Midbrain (tissue), 1 donor: ENCODE measurements at regions not wholly inside any gene's neighbourhood (a gene's known extent, or its start where the extent isn't known, plus 50 kb on each side); places are given as distances from the start of the nearest gene placed in this dataset.

Experiments
- DNase-seq: peaks from one replicate; lab custom pipeline; 2025; lab: John Stamatoyannopoulos, UW

DNA sequence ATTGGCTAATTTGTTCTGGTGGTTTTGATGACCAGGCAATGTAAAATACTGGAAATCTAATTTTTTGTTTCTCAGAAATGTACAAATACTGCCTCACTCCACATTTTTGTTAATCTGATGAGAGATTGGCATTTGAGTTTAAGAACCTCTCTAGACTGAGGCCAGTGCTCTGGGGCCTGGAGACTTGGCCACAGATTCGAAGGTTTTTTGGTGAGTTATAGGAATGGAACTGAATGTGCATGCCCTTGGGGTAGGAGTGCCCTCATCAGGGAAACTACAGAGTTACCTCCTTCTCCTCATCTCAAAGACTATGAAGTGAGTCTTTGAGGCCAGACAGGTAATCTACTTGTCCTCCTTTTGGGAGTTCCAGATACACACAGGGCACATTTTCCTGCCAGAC lies 347.9 kb downstream of the LTN1 start:
- no peak for DNase-seq

DNA sequence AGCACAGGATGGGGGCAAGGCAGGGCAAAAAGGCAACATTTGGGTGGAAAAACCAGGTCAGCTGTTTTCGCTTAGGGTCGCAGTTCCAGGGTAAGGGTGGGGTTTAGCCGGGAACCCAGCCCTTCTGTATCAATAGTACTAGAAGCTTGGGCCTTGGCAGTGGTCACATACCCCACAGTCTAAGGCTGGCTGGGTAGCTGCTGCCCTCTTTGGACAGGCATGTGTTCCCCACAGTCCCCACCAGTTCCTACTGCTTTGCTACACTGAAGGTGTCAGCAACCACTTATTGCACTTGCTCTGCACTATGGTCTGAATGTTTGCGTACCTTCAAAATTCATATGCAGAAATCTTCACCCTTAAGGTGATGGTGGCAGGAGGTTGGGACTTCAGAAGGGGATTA lies 349.8 kb downstream of the LTN1 start:
- no peak for DNase-seq

DNA sequence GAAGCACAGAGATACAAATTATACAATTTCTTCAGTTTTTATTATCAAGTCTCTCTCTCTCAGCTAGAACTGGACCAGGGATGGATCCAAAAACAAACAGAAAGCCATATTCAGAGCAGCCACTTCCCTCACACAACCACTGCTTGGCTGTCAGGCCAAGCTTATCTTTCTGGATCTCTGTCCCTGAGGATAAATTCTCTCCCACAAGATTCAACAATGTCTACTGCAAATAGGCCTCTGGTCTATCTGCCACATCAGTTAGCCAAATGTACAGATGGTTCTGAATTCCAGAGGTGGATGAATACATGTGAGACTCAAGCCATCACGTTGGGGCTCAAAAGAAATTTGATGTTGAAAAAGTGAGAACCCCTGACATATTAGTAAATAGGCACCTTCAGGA lies 350.9 kb downstream of the LTN1 start:
- no peak for DNase-seq

DNA sequence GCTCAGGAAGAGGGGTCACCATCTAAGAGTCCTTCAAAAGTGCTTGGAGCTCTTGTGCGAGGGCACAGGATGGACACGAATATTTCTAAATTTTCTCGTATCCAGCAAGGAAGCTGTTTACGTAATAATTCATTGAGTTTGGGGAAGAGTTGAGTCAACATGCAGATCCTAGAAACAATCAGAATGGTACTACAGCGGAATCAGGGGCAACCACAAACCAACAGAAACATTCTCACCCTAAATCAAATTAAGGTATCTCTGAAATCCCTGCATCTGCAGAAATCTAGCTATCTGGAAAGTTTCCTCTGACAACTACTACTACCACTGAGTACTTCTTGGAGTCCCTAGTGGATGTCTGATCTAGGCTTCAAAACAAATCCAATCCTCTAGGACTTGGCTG lies 352.4 kb downstream of the LTN1 start:
- DNase-seq, result no peak

DNA sequence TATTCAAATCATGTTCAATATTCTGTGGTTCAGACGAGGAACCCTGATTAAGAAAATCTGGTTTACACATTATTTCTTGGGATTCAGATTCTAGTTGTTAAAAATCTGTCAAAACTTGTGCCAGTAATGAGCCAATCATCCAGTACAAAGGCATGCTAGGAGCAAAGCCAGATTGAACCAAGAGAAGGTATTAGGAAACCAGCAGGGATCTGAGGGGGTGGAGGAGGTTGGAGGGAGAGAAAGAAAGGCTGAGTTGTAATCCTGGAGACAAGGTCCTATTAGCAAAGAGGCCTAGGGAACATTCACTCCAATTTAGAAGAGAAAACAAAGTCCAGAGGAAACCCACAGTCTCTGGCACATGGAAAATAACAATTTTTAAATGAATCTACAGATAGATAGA lies 352.9 kb downstream of the LTN1 start:
- DNase-seq, result no peak

DNA sequence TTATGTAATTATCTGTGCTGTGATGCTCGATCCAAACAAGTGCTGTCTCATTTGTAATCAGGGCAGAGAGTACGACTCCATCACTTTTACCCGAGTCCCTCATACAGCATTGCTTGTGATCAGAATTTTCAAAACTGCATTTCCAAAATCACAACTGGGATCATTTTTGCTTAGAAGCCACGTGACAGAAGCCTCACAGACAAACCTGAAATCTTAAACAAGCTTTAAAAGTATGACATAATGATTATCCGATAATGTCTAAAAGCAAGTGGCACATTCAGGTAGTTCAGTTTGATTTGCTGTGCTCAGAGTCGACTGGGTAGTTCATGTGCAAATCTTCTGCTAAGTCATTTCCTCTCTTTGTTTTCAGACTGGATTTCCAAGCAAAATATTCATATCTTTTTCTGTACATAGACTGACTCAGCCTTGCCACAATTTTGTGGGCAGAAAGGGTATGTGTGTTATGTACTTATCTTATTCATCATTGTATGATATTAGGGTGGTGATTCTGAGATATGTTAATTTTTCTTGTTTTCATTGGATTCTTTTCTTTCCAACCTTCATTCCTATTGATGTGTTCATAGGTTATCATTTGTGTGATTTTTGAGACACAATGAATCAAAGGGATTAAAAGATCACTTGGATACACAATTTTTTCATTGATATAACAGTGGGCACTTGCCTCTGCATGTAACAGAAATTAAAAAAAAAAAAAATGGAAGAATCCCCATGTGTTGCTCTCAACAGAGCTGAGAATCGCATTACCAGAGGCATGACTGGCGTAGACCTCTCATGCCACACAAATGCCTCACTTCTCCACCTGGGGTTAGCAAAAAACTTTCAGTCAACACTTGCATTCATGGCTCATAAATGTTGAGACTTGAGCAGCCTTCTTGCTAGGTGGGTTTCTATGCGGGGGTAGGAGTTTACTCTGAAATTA lies 355.7 kb downstream of the LTN1 start:
- DNase-seq, result no peak

DNA sequence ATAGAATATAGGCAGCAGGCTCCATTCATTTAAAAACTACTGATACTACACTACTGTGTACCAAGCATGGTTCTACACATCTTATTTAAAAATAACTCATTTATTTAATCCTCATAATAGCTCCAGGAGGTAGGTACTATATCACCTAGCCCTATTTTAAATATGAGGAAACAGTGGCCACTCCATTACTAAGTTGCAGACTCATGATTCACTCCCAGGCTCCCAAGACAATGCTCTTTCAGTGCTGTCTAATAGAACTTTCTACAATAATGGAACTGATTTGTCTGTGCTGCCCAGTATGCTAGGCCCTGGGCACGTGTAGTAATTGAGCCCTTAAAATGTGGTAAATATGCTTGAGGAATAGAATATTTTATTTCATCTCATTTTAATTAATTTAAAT lies 357.1 kb downstream of the LTN1 start:
- DNase-seq, result no peak

DNA sequence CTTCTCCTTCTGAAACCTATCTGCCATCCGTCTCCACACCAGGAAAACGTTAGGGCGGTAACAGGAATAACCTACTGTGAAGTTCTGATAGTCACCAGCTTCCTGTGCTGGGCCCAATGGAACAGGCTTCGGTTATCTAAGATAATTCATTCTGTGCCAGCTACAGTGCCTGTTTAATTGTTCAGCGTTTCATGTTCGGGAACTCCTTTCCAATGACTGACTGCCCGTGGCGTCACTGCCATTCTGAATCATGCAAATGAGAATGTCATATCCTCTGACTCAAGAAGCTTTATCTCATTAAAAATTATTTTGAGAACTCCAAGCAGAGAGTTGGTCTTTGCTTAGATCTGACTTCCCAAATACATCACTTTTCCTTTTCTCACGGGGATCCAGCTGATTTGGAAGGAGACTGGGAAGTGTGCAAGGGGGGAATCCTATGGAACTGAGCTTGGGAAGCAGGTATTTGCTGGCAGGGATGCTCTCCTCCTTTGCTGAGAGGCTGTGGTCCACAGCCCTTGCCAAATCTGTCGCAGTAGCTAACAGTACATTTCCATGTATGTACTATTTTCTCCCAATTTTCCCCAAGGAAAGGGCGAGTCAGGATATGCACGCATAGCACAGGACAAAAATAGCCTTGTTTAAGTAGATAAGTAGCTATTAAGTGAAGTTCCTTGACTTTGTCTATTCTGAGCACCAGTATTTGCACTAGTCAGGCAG lies 358.7 kb downstream of the LTN1 start:
- no peak for DNase-seq

DNA sequence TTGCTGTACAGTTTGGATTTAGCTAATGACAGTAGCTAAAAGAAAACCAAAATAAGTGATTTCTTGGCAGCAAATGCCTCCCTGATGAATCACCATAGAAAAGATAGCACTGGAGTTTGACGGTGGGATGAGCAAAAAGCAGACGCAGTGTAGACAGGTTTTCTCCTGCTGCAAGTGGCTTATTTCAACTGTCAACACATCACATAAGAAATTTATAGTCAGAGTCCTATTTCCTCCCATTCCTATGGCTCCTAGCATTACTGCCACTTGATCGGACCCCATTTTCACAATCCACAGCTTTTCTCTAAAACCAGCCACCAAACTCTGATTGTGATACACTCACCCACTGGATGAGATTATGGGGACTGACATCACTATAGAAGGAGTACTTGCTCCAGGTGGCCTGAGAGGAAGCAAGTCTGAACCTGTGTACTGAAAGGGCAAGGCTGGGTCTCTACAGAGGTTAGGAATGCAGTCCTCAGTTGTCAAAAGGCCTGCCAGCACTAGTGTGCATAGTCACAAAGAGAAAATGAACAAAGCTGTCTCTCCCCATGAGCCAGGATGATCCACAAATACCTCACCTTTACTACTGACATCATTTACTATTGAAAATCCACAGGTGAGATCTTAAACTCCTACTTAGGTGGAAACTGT lies 359.8 kb downstream of the LTN1 start:
- no peak for DNase-seq

DNA sequence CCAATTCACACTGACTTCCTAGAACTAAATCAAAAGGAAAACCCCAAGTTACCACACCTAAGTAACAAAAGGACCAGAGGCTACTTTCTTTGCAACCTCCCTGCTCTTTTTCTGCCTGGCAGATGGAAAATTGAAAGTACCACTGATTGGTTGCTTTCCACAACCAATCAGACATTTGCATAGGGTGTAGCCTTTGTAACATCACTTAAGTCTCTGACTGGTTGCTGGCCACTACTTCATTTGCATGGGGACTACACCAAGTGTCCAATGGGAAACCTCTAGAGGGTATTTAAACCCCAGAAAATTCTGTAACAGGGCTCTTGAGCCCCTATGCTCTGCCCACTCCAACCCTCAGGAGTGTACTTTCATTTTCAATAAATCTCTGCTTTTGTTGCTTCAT lies 365.0 kb downstream of the LTN1 start:
- DNase-seq, result no peak

DNA sequence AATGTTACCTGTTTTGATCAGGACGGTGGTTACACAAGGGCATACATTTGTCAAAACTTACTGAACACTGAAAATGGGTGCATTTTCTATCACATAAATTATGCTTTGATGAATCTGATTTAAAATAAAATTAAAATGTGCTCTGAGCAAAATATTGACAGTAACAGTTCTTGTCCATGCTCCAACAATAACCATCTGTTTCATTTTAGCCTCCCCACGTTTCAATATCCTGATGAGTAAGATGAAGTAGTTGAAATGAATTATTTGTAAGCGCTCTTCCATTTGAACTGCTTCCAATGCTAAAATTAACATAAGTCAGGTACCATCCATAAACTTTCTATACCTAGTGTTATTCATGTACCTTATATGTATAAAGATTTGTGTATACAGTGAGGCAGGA lies 365.4 kb downstream of the LTN1 start:
- DNase-seq, result no peak

DNA sequence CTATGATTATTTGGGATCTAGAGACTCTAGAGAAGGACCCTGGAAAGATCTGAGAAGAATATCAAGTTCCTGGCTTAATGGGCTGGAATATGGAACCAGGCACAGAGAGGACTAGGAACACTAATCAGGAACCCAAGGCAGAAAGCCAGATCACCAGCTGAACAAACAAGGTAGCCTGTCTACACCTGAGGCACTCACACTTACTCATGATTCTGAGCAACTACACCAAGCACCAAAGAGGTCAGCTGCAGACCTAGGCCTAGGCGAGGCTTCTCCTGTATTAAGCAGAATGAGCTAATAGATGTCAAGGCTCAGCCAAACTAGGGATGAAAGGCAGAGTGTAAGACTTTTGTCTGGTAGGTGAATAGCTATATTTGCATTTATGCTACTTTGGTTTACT lies 368.1 kb downstream of the LTN1 start:
- DNase-seq, result no peak

DNA sequence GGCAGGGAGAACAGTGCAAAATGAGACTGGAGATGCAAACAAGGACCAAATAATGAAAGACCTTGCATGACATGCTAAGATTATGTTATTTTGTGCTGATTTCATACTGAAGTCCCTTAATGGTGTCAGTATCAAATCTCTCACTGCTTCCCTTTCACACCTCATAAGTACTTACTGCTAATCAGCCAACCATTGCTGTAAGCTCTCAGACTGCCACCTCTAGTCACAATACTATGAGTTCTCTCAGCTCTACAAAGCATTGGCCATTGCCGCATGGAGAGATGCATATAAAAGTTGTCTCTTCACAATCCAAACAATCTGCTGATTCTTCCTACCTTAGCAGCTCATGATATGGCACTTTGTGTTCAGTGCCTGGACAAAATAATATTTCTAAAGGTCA lies 375.4 kb downstream of the LTN1 start:
- no peak for DNase-seq

DNA sequence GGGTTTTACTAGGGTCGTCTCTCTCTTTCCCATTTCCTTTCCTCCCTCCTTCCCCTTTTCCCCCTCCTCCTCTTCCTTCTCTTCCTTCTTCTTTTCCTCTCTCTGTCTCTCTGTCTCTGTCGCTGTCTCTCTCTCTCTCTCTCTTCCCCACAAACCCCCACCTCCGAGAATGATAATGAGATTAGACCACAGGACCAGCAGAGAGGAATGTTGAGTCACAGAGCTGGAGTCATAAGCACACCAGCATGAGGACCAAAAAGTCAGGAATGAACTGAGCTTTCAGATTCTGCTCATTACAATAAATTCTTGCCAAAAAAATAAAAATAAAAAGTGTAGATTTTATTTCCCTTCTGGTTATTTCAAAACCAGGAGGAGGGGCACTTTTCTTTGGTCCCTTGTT lies 377.4 kb downstream of the LTN1 start:
- no peak for DNase-seq

DNA sequence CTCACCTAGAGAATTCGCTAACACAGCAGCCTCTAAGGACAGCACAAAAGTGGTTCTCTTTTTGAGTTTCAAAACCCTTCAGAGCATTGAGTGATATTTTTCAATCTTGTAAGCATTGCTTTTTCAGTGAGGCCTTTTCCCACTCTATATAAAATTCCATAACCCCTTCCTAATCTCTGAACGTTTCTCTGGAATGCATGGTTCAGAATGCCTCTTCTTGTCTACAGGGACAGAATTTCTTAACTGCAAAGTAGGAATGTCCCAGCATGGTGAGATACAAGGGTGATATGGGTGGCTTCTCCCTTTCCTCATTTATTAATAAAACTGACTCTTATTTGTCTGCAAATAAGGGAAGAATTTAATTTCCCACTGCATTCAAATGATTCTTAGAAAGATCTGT lies 377.9 kb downstream of the LTN1 start:
- no peak for DNase-seq

DNA sequence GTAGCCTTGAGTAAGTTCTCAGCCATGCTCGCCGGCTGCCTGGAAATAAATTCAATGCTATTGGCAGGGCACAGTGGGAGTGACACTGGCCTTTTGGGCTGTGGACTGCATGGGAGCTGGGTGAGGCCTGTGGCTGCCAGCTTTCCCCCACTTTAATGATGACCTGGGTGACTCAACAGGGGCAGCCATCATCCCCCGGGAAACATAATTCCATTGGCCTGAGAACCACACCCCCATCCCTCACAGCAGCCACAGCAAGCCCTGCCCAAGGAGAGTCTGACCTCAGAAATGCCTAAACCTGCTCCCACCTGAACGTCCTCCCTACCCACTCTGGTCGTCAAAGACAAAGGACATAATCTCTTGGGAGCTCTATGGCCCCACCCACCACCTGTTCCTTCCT lies 384.0 kb downstream of the LTN1 start:
- no peak for DNase-seq

DNA sequence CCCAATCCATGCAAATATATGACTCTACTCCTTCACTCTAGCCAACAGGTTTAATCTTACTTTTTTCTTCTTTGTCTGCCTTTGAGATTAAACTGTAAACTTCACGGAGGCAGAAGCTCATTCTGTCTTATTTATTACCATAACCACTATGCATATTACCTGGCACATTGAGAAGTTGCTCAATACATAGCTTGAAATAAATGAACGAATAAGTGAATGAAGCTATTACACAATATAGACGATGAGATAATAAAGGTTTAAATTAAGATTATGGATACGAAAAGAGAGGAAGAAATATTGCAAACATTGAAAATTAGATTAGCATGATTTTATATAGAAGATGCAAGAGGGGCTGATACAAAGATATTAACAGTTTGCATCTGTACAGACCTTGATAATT lies 385.1 kb downstream of the LTN1 start:
- no peak for DNase-seq

DNA sequence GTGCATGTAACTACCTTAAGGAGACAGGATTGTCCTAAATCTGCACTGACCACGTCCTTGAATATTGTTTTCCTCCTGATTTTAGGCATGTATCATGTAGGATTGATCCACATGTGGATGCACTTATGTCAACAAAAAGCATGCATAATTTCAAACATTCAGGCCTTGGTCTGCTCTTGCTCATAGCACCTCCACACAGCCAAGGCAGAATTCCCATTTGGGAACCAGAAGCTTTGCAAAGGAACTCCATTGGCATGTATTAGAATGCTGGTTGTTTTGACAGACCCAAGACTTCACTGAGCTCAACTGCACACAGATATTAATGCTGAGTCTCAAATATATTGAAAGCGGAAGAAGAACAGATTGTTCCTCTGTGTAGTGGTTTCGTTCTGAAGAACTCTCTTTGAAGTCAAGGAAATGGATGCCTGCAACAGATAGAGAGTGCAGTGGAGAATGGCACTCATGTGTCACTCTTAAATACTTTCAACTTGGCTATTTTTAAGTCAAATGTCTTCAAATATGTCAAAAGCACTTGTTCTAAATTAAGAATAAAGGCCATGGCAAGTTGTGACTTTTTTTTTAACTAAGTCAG lies 387.6 kb downstream of the LTN1 start:
- DNase-seq, result no peak

DNA sequence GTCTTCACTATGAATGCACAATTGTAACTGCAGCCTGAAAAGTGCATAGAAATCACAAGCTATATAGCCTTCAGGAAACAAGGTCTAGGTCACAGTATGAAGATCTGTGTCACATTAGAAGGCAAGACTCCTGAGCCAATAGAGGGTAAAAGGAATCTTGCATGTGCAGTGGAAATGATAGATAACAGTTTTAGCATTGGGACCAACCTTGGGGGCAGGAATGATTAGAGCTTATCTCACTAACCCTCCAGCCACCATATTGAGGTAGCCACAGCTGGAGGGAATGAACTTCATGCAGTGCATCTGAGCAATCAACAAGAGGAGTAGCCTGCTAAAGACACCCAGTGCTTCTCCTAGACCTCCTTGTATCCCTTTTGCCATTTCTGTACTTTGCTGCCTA lies 390.1 kb downstream of the LTN1 start:
- no peak for DNase-seq

DNA sequence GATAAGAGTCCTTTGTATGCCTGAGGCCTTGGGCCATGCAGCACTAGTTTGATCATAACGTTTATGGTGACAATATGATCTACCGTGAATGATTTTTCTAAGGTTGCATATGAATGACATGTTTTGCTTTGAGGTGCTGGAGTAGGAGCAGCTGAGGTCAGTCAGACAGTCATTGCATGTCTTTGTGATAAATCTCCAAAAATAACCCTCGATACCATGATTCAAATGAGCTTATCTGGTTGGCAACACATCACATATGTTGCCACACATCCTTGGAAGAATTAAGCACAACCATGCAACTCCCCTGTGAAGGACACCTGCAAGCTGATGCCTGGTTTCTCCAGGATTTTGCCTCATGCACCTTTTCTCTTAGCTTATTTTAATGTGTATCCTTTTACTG lies 394.5 kb downstream of the LTN1 start:
- DNase-seq, result no peak

DNA sequence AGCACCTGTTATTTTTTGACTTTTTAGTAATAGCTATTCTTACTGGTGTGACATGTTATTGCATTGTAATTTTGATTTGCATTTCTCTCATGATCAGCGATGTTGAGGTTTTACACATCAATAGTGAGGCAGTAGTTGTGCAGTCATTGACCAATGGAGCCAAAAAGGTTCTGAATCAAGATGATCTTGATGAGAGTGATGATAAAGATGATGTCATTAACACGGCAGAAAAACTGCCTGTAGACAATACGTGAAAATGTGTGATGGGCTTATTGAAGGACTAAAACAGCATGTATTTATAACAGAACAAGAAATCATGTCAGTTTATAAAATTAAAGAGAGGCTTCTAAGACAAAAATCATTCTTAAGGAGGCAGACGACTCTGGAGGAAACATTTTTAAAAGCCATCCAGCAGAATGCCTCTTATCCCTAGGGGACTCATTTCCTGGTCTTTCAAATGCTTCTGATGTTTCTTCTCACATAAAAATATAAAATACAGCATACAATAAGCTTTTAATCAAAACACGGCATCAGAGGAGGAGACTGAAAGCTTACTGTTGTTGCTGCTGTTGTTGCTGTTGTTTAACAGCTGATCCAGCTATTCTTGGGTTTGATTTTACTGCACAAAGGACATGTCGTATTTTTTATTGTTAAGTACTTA lies 400.3 kb downstream of the LTN1 start:
- no peak for DNase-seq

DNA sequence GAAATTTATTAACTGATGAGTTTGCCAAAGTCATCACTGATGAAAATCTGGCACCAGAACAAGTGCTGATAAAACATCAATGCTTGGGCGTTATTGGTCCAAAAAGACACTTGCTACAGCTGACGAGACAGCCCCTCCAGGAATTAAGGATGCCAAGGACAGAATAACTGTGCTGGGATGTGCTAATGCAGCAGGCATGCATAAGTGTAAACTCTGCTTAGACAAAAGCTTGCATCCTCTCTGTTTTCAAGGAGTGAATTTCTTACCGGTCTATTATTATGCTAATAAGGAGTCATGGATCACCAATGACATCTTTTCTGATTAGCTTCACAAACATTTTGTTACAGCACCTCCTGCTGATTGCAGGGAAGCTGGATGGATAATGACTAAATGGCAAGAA lies 402.0 kb downstream of the LTN1 start:
- no peak for DNase-seq
